ENCODE measurements at regions not wholly inside any gene's neighbourhood (a gene's known extent, or its start where the extent isn't known, plus 50 kb on each side); places are given as distances from the start of the nearest gene placed in this dataset.
"Not testable (repeated sequence)": the region's sequence is repeated elsewhere in the genome, so short reads cannot be mapped to it uniquely, and the experiment has no call there.

- no peak overlapping the region for H2AFZ ChIP-seq (ENCODE audit: low read depth, low read length)
- H3K36me3 ChIP-seq (ENCODE audit: insufficient read depth, low read length) = peaks cover 2% of the 10 kb centered on the region
- no peaks in the 10 kb centered on the region for H3K9me3 ChIP-seq (ENCODE audit: low read length)
- H3K27me3 ChIP-seq (ENCODE audit: insufficient read depth, low read length) = no peaks in the 10 kb centered on the region
- H3K4me1 ChIP-seq (ENCODE audit: insufficient read depth, low read length) = peaks cover 6% of the 10 kb centered on the region
- no peak overlapping the region for H3K4me3 ChIP-seq (ENCODE audit: low read length)
Measured at GRCh38 chr22:25492841-25493734, 71.4 kb upstream of the GRK3 start.

DNA sequence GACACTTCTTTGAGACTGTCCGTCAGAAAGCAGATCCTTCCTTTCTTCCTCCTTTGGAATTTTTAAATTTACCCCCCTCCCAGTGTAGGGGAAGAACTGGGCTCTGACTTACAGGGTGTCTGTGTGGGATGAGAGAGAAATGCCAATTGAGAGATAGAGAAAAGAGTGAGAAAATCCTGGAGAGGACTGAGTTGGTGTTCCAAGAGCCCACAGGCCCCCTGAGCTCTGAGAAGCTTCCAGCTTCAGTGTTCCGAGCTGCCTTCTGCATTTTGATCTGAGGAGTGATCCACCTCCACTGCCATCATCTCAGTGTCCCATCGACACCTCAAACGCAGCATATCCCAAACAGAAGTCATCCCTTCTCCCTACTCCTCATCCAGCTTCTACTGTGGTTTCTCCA is 70.7 kb upstream of the GRK3 start:
- H3K9me3 ChIP-seq (ENCODE audit: low read length) = no peaks in the 10 kb centered on the region
- no peaks in the 10 kb centered on the region for H3K27me3 ChIP-seq (ENCODE audit: insufficient read depth, low read length)
- H2AFZ ChIP-seq (ENCODE audit: low read depth, low read length) = no peak overlapping the region
- no peaks in the 10 kb centered on the region for H3K4me1 ChIP-seq (ENCODE audit: insufficient read depth, low read length)
- peaks cover 2% of the 10 kb centered on the region for H3K36me3 ChIP-seq (ENCODE audit: insufficient read depth, low read length)
- no peak overlapping the region for H3K4me3 ChIP-seq (ENCODE audit: low read length)

DNA sequence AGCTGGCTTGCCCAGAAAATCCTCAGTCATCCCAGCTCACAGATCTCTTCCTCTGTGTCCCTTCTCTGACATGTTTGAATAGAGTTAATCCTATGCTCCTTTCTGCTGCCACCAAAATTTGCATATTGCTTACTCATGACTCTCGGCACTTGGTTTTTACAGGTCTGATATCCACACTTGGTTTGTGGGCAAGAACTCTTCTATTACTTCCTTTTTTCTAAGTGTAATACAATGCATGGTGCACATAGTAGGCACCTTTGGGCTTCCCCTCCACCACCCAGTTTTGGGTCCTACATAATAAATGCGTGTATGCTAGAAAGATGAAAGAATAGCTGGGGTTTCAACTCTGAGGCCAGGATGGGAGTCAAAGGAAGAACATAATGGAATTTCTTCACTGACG is 69.7 kb upstream of the GRK3 start:
- Histone ChIP-seq H2AFZ (ENCODE audit: low read depth, low read length) (no peak overlapping the region), H3K36me3 (ENCODE audit: insufficient read depth, low read length) (peaks cover 2% of the 10 kb centered on the region), H3K9me3 (ENCODE audit: low read length) (no peaks in the 10 kb centered on the region), H3K4me3 (ENCODE audit: low read length) (no peak overlapping the region), H3K4me1 (ENCODE audit: insufficient read depth, low read length) (no peaks in the 10 kb centered on the region), H3K27me3 (ENCODE audit: insufficient read depth, low read length) (no peaks in the 10 kb centered on the region)

DNA sequence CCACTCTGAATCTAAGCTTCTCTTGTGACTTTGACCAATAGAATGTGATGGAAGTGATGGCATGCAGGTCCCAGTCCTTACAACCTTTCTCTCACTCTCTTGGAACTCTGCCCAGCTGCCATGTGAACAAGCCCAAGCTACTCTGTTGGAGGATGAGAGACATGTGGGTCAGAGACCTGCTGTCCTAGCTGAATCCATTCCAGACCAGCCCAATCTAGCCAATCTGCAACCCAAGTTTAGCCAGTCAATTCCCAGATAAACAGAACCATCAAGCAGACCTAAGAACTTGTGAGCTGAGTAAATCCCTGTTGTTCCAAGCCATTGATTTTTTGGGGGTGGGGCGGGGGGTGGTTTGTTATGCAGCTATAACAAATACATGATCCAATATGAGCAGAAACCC is 69.2 kb upstream of the GRK3 start:
- Histone ChIP-seq H3K27me3 (ENCODE audit: insufficient read depth, low read length) (no peaks in the 10 kb centered on the region), H3K36me3 (ENCODE audit: insufficient read depth, low read length) (peaks cover 2% of the 10 kb centered on the region), H3K9me3 (ENCODE audit: low read length) (no peaks in the 10 kb centered on the region)

DNA sequence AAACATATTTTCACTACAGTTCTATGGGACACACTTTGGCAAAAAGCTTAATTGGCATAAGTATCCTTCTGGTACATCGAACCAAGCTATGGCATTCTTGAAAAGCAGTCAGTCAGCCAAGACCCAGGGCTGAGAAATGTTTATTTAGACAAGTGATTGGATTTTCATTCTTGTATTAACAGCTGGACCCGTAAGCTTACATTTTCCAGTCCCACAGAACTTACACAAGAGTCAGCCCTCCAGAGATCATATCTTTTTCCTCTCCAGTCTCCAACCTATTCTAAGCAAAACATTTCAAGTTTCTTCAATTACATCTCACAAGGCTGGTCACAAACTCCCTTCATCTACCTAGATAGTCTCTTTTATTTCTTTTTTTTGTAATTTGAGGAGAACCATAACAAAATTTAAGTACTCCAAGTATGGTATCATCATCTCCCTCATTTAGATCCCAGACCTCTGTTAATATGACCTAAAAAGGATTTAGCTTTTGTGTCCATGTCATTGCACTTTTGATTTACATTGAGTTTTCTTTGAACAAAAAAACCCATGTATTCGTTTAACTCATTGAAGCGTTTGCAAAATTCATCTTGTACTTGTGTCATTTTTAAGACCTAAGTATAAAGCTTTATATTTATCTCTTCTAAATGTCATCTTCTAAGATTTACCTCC is 67.9 kb upstream of the GRK3 start:
- H3K4me3 ChIP-seq (ENCODE audit: low read length) = no peak overlapping the region
- H3K36me3 ChIP-seq (ENCODE audit: insufficient read depth, low read length) = no peaks in the 10 kb centered on the region

More for the DNA sequence above, 69.2 kb upstream of the GRK3 start:
- H3K4me1 ChIP-seq (ENCODE audit: insufficient read depth, low read length) = no peaks in the 10 kb centered on the region
- H2AFZ ChIP-seq (ENCODE audit: low read depth, low read length) = no peak overlapping the region
- no peak overlapping the region for H3K4me3 ChIP-seq (ENCODE audit: low read length)

GRCh38 chr22:25497181-25497641 is 67.3 kb upstream of the GRK3 start:
- H3K4me3 ChIP-seq (ENCODE audit: low read length) = no peak overlapping the region
- no peaks in the 10 kb centered on the region for H3K9me3 ChIP-seq (ENCODE audit: low read length)
- H3K27me3 ChIP-seq (ENCODE audit: insufficient read depth, low read length) = no peaks in the 10 kb centered on the region
- H2AFZ ChIP-seq (ENCODE audit: low read depth, low read length) = no peak overlapping the region
- no peaks in the 10 kb centered on the region for H3K36me3 ChIP-seq (ENCODE audit: insufficient read depth, low read length)
- no peaks in the 10 kb centered on the region for H3K4me1 ChIP-seq (ENCODE audit: insufficient read depth, low read length)

More for the DNA sequence above, 67.9 kb upstream of the GRK3 start:
- Histone ChIP-seq H3K27me3 (ENCODE audit: insufficient read depth, low read length) (no peaks in the 10 kb centered on the region), H3K9me3 (ENCODE audit: low read length) (no peaks in the 10 kb centered on the region), H2AFZ (ENCODE audit: low read depth, low read length) (no peak overlapping the region), H3K4me1 (ENCODE audit: insufficient read depth, low read length) (no peaks in the 10 kb centered on the region)

GRCh38 chr22:25497716-25498115 is 66.8 kb upstream of the GRK3 start:
- H3K27me3 ChIP-seq (ENCODE audit: insufficient read depth, low read length) = no peaks in the 10 kb centered on the region
- no peaks in the 10 kb centered on the region for H3K9me3 ChIP-seq (ENCODE audit: low read length)
- no peaks in the 10 kb centered on the region for H3K4me1 ChIP-seq (ENCODE audit: insufficient read depth, low read length)
- no peak overlapping the region for H3K4me3 ChIP-seq (ENCODE audit: low read length)
- H3K36me3 ChIP-seq (ENCODE audit: insufficient read depth, low read length) = no peaks in the 10 kb centered on the region
- H2AFZ ChIP-seq (ENCODE audit: low read depth, low read length) = no peak overlapping the region

- not testable (repeated sequence) for H3K4me3 ChIP-seq (ENCODE audit: low read length); H3K27me3 ChIP-seq (ENCODE audit: insufficient read depth, low read length); H3K9me3 ChIP-seq (ENCODE audit: low read length); H3K4me1 ChIP-seq (ENCODE audit: insufficient read depth, low read length); H2AFZ ChIP-seq (ENCODE audit: low read depth, low read length); H3K36me3 ChIP-seq (ENCODE audit: insufficient read depth, low read length)
Measured at GRCh38 chr22:25500671-25501070, 63.8 kb upstream of the GRK3 start.

DNA sequence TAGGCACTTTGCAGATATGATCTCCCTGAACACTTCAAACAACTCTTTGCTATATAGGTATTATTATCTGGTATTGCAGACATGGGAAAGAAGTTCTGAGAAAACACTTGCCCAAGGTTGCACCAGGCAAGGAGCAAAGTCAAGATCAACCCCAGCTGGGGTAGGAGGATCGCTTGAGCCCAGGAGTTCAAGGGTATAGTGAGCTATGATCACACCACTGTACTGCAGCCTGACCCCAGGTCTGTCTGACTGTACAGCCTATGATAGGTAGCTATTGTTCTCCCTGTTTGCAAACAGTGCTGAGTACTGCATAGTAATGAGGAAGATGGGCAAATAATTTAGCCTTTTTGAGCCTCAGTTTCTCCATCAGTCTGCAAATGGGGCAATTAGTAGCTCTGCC is 60.5 kb upstream of the GRK3 start:
- H2AFZ ChIP-seq (ENCODE audit: low read depth, low read length); H3K9me3 ChIP-seq (ENCODE audit: low read length); H3K4me1 ChIP-seq (ENCODE audit: insufficient read depth, low read length); H3K4me3 ChIP-seq (ENCODE audit: low read length); H3K36me3 ChIP-seq (ENCODE audit: insufficient read depth, low read length); H3K27me3 ChIP-seq (ENCODE audit: insufficient read depth, low read length): not testable (repeated sequence)

DNA sequence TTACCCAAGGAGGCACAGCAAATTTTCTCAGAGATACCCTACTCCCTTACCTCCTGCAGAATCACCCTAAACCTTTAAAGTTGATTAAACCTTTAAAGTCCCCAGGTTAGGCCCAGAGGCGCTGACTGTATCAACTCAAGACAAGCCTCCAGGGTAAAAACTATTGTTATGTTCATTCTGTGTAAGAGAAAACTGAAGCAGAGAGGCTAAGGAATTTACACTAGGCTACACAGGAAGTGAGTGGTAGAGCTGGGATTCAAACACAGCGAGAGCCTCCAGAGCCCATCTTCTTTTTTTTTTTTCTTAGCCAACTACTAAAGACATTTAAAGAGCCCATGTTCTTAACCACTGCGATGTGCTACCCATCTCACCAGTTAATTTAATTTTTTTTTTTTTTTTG is 56.3 kb upstream of the GRK3 start:
- peaks cover 14% of the 10 kb centered on the region for H3K36me3 ChIP-seq (ENCODE audit: insufficient read depth, low read length)
- H3K4me3 ChIP-seq (ENCODE audit: low read length) = no peak overlapping the region
- no peaks in the 10 kb centered on the region for H3K9me3 ChIP-seq (ENCODE audit: low read length)
- peaks cover 2% of the 10 kb centered on the region for H3K4me1 ChIP-seq (ENCODE audit: insufficient read depth, low read length)
- H3K27me3 ChIP-seq (ENCODE audit: insufficient read depth, low read length) = no peaks in the 10 kb centered on the region
- no peak overlapping the region for H2AFZ ChIP-seq (ENCODE audit: low read depth, low read length)

DNA sequence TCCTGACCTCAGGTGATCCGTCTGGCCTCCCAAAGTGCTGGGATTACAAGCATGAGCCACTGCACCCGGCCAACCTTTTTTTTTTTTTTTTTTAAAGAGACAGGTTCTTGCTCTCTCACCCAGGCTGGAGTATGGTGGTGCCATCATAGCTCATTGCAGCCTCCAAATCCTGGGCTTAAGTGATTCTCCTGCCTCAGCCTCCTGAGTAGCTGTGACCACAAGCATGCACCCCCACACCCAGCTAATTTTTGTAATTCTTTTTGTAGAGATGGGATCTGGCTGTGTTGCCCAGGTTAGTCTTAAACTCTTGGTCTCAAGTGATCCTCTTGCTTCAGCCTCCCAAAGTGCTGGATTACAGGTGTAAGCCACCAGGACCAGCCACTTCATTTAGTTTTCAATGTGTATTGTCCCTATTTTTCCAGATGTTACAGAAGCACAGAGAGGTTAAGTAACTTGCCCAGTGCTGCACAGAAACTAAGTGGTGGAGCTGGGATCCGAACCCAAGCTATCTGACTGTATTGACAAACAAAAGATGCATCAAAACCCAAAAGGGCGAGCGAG is 55.6 kb upstream of the GRK3 start:
- H3K4me3 ChIP-seq (ENCODE audit: low read length) = no peak overlapping the region
- peaks cover 2% of the 10 kb centered on the region for H3K4me1 ChIP-seq (ENCODE audit: insufficient read depth, low read length)
- H3K9me3 ChIP-seq (ENCODE audit: low read length) = no peaks in the 10 kb centered on the region
- no peaks in the 10 kb centered on the region for H3K27me3 ChIP-seq (ENCODE audit: insufficient read depth, low read length)
- peaks cover 14% of the 10 kb centered on the region for H3K36me3 ChIP-seq (ENCODE audit: insufficient read depth, low read length)
- H2AFZ ChIP-seq (ENCODE audit: low read depth, low read length) = no peak overlapping the region

GRCh38 chr22:25509374-25509791 is 55.1 kb upstream of the GRK3 start:
- Histone ChIP-seq H3K36me3 (ENCODE audit: insufficient read depth, low read length) (peaks cover 14% of the 10 kb centered on the region), H3K4me1 (ENCODE audit: insufficient read depth, low read length) (peaks cover 2% of the 10 kb centered on the region), H3K27me3 (ENCODE audit: insufficient read depth, low read length) (no peaks in the 10 kb centered on the region), H3K4me3 (ENCODE audit: low read length) (no peak overlapping the region), H2AFZ (ENCODE audit: low read depth, low read length) (no peak overlapping the region), H3K9me3 (ENCODE audit: low read length) (no peaks in the 10 kb centered on the region)

GRCh38 chr22:25510876-25511275 is 53.6 kb upstream of the GRK3 start:
- no peak overlapping the region for H2AFZ ChIP-seq (ENCODE audit: low read depth, low read length)
- peaks cover 14% of the 10 kb centered on the region for H3K36me3 ChIP-seq (ENCODE audit: insufficient read depth, low read length)
- no peaks in the 10 kb centered on the region for H3K9me3 ChIP-seq (ENCODE audit: low read length)
- H3K4me1 ChIP-seq (ENCODE audit: insufficient read depth, low read length) = peaks cover 9% of the 10 kb centered on the region
- no peak overlapping the region for H3K4me3 ChIP-seq (ENCODE audit: low read length)
- H3K27me3 ChIP-seq (ENCODE audit: insufficient read depth, low read length) = no peaks in the 10 kb centered on the region
